Mammary epithelial cell (primary cell): ENCODE measurements at regions not wholly inside any gene's neighbourhood (a gene's known extent, or its start where the extent isn't known, plus 50 kb on each side); places are given as distances from the start of the nearest gene placed in this dataset.

Source experiments
- CTCF ChIP-seq, 2 donors: IDR thresholded peaks in 1 of 2; conservative IDR thresholded peaks in 1 of 2; 2 replicates each; pipeline ENCODE4 v1.5.1; 2011 to 2012; ENCODE audit warnings: inconsistent platforms in 2 of 2, low read length in 2 of 2, mild to moderate bottlenecking in 2 of 2, control low read depth in 1 of 2, low read depth in 1 of 2; ENCODE audit not compliant: insufficient read depth in 1 of 2; ENCODE audit errors: extremely low read depth in 1 of 2
- EZH2 ChIP-seq: IDR thresholded peaks from 2 replicates; pipeline ENCODE4 v1.6.1; 2012; ENCODE audit warnings: low read length, inconsistent platforms, borderline replicate concordance

- TF ChIP-seq CTCF (conservative IDR thresholded peaks at IDR 0.05 in 1 of 2, IDR thresholded peaks at IDR 0.05 in 1 of 2; ENCODE audit: extremely low read depth in 1 of 2, insufficient read depth in 1 of 2, low read depth in 1 of 2, low read length in 2 of 2) (no peak), EZH2 (no peak)
These were observed 328.4 kb upstream of the RBMS1 start for GRCh38 chr2:160822006-160822405.
